BLaER1 treated with 17β-estradiol and CSF1 and Interleukin-3, amounts not matched to agents 10 nM and 100 nM (cell line): ENCODE measurements at regions not wholly inside any gene's neighbourhood (a gene's known extent, or its start where the extent isn't known, plus 50 kb on each side); places are given as distances from the start of the nearest gene placed in this dataset.

Experiments used
- H3K27ac ChIP-seq, 11 experiments: shearing (Covaris generic); formaldehyde crosslinking; 2 replicates each; pipeline ENCODE4 v1.8.1; 2022
- H3K27me3 ChIP-seq, 11 experiments: shearing (Covaris generic); formaldehyde crosslinking; 2 replicates each; pipeline ENCODE4 v1.8.1; 2022
- H3K36me3 ChIP-seq, 11 experiments: shearing (Covaris generic); formaldehyde crosslinking; 2 replicates each; pipeline ENCODE4 v1.8.1; 2022
- H3K4me1 ChIP-seq, 10 experiments: shearing (Covaris generic); formaldehyde crosslinking; 2 replicates each; pipeline ENCODE4 v1.8.1; 2022
- H3K4me2 ChIP-seq, 11 experiments: shearing (Covaris generic); formaldehyde crosslinking; 2 replicates each; pipeline ENCODE4 v1.8.1; 2022
- H3K4me3 ChIP-seq, 10 experiments: shearing (Covaris generic); formaldehyde crosslinking; 2 replicates each; pipeline ENCODE4 v1.8.1; 2022
- H3K9ac ChIP-seq, 11 experiments: shearing (Covaris generic); formaldehyde crosslinking; 2 replicates each; pipeline ENCODE4 v1.8.1; 2022
- H3K9me3 ChIP-seq, 11 experiments: shearing (Covaris generic); formaldehyde crosslinking; replicated peaks in 1 of 11; 2 replicates each; pipeline ENCODE4 v1.8.1; 2022
- H4K20me1 ChIP-seq, 11 experiments: shearing (Covaris generic); formaldehyde crosslinking; 2 replicates each; pipeline ENCODE4 v1.8.1; 2022
- Cebpa-rat ChIP-seq, 11 experiments: shearing (Covaris generic); IDR thresholded peaks; 2 replicates each; pipeline ENCODE4 v1.8.1; 2022

DNA sequence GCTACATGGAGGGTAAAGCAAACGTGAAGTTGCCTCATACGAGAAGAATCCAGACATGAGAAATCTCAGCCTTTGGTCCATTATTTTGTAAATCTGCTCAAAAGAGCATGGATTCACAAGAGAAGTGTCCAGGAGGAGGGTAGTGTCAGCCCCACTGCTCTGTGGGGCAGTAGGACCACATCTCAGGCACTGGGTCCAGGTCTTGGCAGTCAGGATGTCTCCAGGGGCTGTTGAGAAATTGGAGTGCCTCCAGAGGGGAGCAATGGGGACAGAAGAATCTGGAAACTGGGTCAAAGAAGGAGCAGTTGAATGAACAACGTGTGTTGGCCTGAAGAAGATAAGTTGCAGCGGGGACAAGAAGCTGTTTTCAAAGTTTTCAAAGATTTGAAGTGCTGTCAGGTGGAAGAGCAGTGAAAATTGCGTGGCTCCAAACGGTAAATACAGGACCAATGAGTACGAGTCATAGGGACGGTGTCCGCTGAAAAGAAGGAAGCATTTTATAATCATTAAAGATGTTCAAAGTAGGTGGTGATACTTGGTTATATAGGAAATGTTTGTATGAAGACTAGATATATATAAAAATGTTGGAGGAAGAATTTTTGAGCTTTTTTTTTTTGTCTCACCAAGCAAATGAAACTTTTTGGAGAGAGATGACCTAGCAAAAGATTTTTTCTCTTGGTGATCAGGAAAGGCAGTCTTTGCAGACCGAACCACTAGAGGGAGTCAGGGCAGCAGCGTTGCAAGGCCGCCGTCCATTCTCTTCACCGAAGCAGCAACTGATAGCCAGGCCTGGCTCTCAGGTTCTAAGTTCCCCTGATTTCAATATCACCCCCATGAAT lies 57.1 kb upstream of the ZBED3 start:
- H3K36me3 ChIP-seq: no peaks in the 10 kb centered on the region
- no peaks in the 10 kb centered on the region for H3K27me3 ChIP-seq
- H3K27ac ChIP-seq: 0 out of 22 replicates have a peak overlapping the region, but pooled peaks of 1 of the 11 experiments have one; percentile 7
- H3K4me1 ChIP-seq: peaks cover 0 to 50% (median 26%) of the 10 kb centered on the region in 10 experiments; a peak in 14 of 20 replicates
- no peaks in the 10 kb centered on the region for H3K9me3 ChIP-seq
- H3K4me2 ChIP-seq: 0 out of 22 replicates have a peak overlapping the region, but pooled peaks of 1 of the 11 experiments have one; percentile 8
- H3K9ac ChIP-seq: no peak overlapping the region
- H4K20me1 ChIP-seq: no peaks in the 10 kb centered on the region
- no peak overlapping the region for H3K4me3 ChIP-seq
- TF ChIP-seq Cebpa-rat (IDR thresholded peaks at IDR 0.05): no peak

DNA sequence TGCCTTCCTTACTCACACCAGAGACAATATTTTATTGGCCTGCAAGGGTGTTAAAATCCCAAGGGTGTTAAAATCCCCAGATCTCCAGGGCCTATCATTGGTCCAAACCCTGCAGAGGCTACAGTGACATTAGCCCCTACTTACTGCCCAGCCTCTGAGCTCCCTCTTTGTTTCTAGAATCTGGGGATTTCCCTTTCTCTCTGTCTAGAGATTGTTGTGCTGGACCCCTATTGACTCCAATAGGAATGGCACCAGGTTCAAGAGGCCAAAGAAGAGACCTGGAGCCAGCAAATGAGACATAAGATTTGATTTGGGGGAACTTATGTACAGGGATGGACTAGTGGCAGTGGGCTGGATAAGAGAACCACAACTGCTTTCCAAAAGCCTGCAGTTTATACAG lies 53.3 kb upstream of the ZBED3 start:
- no peaks in the 10 kb centered on the region for H3K9me3 ChIP-seq
- peaks cover 0 to 31% (median 3%) of the 10 kb centered on the region in 10 experiments; a peak in 12 of 20 replicates for H3K4me1 ChIP-seq
- H3K27me3 ChIP-seq: no peaks in the 10 kb centered on the region
- no peak overlapping the region for H3K4me2 ChIP-seq
- no peak for TF ChIP-seq Cebpa-rat (IDR thresholded peaks at IDR 0.05)
- H3K27ac ChIP-seq: no peak overlapping the region
- no peaks in the 10 kb centered on the region for H3K36me3 ChIP-seq
- H3K4me3 ChIP-seq: no peak overlapping the region
- H3K9ac ChIP-seq: no peak overlapping the region
- no peaks in the 10 kb centered on the region for H4K20me1 ChIP-seq

DNA sequence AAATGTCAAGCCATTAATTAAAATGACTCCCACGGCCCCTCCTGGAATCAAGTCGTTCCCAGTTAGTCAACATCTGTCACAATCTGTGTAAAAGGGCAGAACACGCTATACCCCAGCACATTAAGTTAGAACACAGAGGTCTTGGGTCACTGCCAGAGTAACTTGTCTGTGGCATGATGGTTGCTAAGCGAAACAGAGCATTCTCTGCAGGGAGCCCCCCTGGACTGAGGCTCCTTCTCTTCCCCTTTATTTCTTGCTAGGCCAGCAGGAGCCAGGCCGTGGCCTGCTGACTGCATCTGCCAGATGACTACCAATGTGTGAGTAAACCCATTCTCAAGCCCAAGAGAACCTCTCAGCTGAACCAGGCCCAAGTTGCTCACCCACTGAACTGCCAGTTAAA lies 51.9 kb upstream of the ZBED3 start:
- no peak for TF ChIP-seq Cebpa-rat (IDR thresholded peaks at IDR 0.05)

More for the DNA sequence above, 51.9 kb upstream of the ZBED3 start:
- Histone ChIP-seq H3K4me2 (0 out of 22 replicates have a peak overlapping the region, but pooled peaks of 1 of the 11 experiments have one; percentile 11), H3K9me3 (no peaks in the 10 kb centered on the region), H4K20me1 (no peaks in the 10 kb centered on the region), H3K27me3 (no peaks in the 10 kb centered on the region), H3K4me1 (peaks cover 0 to 24% (median 0%) of the 10 kb centered on the region in 10 experiments; a peak in 6 of 20 replicates), H3K36me3 (no peaks in the 10 kb centered on the region), H3K27ac (no peak overlapping the region), H3K4me3 (no peak overlapping the region), H3K9ac (no peak overlapping the region)
